Activated CD4-positive, alpha-beta T cell treated with anti-CD3 and anti-CD28 coated beads for 4 hours (primary cell): ENCODE measurements at regions not wholly inside any gene's neighbourhood (a gene's known extent, or its start where the extent isn't known, plus 50 kb on each side); places are given as distances from the start of the nearest gene placed in this dataset.
"Not testable (repeated sequence)": the region's sequence is repeated elsewhere in the genome, so short reads cannot be mapped to it uniquely, and the experiment has no call there.

ENCODE experiments used
- DNase-seq, 2 donors: peaks; one replicate each; pipeline ENCODE4 v3.0.0-alpha.2; 2020

DNA sequence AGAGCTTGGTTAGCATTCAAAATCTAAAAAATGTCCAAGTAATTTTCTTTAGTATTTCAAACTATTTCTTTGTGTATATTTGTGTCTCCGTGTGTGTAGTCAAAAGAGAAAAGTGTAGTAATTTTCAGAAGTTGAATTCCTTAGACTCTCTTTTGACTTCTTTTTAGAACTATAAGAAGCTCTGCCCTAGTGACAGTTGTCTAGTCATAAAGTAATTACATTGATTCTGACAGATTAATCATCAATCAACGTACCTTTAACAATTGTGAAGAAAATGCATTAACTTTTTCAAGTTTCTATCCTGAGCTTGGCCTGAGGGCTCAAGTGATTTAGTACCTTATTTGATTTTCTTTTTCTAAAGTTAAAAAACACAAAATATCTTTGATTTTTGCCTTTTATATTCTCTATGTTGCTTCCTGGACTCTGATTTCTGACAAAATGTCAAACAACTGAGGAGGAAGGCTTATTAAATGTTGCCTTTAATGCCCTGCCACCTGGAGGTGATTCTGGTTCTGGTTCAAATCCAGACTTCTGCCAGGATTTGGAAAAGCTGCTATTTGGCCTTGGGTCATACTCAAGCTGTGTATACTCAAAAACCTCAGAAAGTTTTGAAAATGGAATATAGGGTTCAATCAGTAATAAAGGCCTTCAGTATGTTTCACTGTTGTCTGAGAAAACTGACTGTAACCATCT, 653.6 kb downstream of the NSUN3 start:
- DNase-seq, result no peak

DNA sequence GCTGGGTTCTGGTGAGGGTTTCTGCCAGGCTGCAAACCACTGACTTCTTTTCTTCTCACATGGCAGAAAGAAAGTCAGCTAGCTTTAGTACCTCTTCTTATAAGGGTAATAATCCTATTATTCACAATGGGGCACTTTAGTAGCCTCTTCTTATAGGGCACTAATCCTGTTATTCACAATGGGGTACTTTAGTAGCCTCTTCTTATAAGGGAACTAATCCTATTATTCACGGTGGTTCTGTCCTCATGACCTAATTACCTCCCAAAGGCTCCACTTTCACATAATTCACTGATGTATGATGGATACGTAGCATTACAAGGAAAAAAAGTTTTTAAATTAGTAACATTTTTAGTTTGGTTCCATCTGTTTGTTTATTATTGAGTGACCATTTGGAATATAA, 671.3 kb downstream of the NSUN3 start:
- DNase-seq, result no peak

DNA sequence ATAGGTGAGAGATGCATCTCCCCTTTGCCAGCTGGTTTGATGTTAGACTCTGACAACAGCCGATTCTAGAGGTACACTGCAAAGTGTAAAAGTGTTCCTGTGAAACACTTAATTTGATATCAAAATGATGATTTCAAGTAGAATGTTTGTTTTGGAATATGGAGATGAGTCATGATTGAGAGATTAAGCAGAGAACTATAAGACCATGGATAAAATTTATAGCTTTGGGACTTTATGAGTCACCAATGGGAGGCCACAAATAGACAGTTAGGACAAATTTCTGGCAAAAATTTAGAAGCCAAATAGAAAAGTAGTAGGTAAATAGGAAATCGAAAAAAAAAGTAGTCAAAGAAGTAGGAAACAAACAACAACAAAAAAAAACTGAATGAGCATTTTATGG, 672.5 kb downstream of the NSUN3 start:
- DNase-seq, result no peak

DNA sequence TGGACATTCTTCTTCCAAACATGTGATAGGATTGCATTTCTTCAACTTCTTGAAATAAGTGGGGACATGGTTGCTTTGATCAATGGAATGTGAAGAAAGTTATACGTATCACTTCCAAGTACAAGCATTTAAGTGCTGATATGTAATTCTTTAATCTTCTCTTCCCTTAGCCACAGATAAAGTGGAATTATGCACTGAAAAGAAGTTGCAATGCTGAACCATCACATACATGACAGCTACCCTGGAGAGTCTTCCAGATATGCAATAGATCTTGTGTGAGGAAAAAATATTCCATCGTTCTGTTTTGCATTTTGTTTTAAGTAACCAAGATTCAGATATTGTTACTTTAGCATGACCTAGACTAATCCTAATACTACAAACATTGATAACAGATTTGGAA, 674.3 kb downstream of the NSUN3 start:
- no peak for DNase-seq

DNA sequence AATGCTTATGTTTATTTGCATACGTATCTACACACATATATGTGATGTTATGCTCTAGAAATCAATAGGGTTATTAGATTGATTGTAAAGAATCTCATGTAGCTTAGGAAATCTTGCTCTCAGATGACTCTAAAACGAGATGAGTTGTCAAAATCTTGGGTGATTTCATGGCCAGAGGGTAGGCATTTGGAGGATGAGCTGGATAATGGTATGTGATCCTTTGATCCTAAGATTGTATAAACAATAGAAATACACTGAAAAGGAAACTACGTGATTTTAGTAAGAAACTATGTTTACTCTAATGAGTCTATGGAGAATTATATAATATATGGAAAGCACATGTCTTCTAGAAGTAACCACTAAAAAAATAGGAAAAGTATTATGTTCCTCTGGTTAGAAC, 676.6 kb downstream of the NSUN3 start:
- DNase-seq, result no peak

DNA sequence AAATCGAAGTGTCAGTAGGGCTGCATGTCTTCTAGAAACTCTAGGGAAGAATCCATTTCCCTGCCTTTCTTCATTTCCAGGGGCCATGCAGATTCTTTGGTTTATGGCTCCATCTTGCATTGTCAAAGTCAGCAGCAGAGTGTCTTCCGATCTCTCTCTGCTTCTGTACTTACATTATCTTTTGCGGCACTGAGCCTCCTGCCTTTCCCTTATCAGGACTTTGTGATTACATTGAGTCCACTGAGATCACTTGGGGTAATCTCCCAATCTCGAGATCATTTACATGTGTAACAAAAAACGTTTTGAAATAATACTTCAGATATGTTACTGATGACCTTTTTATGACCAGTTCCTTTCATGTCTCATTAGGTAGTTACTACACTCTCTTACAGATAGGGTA, 695.9 kb downstream of the NSUN3 start:
- no peak for DNase-seq

DNA sequence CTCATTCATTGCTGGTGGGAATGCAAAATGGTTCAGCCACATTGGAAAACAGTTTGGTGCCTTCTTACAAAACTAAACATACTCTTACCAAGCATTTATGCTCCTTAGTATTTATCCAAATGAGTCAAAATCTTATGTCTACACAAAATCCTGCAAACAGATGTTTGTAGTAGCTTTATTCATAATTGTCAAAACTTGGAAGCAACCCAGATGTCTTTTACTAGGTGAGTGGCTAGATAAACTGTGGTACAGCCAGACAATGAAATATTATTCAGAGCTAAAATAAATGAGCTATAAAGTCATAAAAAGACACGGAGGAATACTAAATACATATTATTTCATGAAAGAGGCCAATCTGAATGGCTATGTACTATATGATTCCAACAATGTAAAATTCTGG, 709.5 kb downstream of the NSUN3 start:
- no peak for DNase-seq

DNA sequence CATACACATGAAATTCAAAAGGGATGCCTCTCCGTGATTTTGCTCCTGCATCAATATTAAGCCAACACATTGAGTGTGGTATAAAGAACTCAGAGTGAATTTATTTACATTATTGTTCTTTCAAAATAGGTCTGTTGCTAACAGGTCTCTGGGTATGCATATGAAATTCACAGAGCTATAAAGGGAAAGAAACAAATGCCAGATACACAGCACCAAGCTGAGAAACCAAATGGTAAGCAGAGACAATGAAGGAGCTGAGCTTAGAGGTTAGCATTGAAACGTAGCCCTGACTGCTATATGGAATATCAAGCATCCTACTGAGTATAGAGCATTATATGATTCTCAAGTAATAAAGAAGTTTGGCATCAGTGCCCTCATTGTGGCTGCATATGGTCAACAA, 712.9 kb downstream of the NSUN3 start:
- DNase-seq, result no peak

DNA sequence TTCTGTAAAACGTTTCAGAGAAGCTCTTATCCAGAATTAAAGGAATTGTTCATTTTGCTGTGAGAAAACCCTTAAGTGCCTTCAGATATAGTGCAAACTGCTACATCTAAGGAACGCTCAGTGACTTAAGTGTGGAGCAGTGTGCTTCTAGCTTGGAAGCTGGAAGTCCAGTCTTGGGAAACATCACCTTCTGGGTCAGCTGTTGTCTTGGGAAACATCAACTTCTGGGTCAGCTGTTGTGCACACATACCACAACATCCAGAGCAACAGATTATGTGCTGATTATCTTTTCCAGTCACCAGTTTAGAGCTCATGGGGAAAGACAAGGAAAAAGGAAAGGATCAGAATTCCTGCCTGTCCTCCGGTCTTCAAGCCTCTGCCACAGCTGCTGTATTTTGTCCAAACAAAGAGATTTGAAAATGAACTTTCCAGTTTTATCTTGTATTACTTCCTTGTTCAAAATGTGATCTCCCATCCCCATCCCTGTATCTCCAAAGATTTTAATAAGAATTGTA, 713.6 kb downstream of the NSUN3 start:
- DNase-seq, result no peak

DNA sequence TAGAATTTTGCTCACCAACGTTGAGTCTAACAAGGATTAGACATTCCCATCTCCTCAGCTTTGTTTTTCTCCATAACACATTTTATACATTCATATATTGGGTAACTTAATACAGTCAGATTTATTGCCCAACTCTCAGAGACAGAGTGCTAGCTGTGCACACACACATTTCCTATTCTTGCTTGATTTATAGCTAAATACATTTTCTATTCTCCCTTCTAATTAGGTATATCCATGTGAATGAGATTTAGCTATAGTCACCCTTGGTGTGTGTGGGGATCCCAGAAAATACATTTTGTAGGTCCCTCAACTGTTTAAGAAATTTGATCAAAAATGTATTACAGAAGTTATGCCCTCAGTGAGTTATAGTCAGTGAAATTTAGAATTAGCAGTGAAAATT, 715.4 kb downstream of the NSUN3 start:
- DNase-seq, result no peak

DNA sequence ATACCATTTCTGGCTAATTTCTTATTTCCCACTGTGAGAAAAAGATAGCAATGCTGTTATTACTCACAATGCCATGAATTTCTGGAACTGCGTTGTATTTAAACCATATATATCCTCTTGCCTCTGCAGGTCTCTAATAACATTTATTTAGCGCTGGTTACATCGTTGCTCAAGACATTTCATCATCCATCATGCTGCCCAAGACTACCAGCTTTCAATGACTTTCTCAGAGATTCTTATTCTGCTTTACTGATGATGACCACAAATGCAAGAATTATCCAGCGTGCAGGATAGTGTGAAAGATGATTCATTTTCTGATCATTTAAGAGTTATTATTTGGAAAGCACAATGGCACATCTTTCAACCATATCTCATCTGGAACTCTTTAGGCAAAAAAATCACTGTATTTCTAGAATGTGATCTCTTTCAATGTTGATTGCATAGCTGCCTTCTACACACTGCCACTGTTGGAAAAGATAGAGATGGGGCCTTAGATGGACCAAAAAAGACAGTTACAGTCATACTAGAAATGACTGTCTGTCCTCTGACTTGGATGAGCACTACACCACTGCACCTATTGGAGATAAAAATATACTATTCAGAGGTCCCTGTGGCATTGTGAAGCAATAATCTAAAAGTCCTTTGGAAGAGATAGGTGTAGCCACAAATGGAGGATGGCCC, 716.1 kb downstream of the NSUN3 start:
- DNase-seq, result no peak

DNA sequence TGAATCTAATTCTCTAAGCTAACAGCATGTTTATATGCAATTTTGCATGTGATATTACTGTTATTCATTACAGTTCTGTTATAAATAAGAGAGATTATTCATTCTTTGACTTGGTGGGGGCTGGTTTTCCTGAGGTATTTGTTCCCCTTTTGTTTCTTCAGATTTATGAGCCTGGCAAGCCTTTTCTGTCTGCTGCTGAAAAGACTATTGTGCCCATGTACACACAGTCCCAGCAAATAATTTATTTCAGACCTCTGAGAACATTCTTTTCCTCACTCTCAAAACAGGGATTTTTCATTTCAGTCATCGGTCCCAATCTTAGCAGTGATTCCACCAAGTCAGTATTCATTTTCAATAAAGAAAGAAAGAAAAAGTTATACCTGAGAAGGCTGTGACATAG, 716.8 kb downstream of the NSUN3 start:
- no peak for DNase-seq

DNA sequence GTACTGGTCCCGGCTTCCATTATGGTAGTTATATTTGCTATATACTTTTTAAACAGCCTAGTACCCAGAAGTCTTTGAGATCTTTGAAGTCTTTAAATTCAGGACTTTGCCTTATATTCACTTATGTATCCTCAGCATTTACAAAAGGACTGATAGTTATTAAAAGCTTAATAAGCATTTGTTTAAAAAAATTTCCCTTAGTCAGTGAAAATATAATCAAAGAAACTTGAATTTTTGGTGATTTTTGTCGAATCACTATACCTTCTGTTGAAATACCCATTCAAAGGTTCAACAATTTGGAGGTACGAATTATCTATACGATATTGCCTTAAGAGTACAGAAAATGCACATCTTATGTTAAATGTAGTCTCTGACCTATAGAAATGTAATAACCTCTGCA, 721.4 kb downstream of the NSUN3 start:
- no peak for DNase-seq

DNA sequence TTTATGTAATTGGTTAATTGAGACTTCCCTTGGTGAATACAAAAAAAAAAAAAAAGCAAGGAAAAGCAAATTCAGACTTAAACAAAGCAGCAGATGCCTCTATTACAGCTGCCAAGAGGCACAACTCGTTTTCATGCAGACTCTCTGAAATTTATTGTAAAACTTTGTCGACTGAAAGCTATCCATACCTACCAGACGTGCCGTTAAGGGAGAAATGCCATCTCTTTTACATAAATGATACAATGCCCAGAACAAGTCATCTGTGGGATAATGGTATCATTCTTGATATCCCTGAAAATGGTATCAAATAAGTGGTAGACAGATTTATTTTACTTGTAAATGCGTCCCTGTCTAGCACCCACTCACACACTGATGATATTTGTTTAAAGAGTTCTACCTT, 724.2 kb downstream of the NSUN3 start:
- no peak for DNase-seq

DNA sequence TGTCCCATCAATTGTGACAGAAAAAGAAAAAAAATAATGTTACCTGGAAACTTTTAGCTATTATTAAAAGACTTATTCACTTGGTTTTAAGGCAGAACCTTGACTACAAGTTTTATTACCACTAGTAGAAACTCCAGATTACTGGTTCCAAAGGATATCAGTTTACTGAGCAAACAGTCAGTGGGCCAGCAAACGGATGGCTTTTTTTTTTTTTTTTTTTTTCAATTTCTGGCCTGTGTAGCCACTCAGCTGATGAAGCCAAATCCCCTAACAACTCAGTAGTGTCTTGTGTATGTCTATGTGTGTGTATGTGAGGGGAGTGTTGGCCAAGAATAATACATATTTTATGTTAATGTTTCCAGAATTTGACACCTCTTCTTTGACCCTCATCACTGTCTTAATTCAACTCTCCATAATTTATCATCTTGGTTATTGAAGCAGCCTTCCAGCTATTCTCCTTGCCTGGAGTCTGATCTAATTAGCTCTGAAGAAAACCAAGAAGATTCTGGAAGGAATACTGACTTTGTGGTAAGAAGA, 724.9 kb downstream of the NSUN3 start:
- DNase-seq, result no peak

DNA sequence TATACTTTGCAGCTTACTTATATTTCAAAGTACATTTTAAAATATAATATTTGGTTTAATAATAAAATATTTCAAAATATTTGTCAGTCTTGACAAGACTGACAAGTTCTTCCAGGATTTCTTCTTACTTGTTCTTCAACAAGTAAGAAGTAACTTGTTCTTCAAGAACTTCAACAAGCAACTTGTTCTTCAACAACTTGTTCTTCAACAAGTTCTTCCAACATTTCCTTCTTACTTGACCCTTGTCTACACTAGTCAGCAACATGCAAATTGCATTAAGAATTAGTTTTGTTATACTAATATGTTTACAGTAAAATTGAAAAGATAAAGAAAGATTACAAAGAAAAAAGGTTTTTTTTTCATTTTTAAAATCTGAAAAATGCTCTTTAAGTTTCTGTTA, 731.7 kb downstream of the NSUN3 start:
- DNase-seq, result no peak

DNA sequence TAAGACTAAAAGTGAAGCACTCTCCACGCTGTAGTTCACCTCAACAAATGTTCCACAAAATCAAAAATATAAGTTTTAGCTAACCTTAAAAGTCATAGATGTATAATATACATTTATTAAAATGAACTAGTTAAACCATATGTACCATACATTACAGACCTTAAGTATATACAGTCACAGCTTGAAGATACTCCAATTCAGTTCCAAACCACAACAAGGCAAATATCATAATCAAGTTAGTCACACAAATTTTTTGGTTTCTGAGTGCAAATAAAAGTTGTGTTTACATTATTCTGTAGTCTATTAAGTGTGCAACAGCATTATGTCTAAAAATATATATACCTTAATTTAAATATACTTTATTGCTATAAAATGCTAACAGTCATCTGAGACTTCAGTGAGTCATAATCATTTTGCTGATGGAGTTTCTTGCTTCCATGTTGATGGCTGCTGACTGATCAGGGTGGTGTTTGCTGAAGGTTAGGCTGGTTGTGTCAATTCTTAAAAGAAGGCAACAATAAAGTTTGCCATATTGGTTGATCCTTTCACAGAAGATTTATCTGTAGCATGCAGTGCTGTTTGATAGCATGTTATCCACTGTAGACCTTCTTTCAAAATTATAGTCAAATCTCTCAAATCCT, 736.7 kb downstream of the NSUN3 start:
- DNase-seq, result no peak

DNA sequence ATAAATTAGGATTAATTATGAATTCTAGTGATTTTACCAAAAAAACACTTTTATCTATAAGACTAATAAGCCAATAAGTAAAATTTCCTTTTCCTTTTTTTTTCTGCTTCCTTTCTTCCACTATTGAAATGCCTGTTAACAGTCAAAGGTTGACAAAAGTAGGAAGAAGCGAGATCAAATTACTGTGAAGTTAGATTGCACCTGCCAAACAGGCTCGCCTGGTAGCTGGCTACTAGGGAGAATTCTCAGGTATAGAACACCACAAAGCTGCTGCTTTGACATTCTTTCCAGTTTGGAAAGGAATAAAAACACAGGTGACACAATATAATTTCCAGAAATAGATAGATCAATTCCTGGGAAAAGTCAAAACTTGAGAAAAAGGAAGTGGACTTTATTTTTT, 749.0 kb downstream of the NSUN3 start:
- no peak for DNase-seq

DNA sequence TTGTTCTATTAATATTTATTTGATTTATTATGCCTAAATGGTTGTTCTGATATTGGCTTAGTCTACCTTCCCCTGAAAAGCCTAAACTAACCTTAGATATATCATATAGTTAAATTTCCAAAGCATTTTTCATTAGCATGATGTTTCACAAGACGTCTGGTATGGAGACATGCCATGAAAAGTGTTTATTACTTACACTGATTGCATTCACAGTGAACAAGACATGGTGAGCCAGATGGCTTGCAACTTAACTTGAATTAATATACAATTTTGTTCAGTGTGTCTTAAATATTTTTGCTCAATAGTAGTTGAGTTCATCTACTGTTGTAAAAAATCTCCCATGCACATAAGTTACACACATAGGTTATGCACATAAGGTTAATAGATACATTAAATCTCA, 758.4 kb downstream of the NSUN3 start:
- no peak for DNase-seq

DNA sequence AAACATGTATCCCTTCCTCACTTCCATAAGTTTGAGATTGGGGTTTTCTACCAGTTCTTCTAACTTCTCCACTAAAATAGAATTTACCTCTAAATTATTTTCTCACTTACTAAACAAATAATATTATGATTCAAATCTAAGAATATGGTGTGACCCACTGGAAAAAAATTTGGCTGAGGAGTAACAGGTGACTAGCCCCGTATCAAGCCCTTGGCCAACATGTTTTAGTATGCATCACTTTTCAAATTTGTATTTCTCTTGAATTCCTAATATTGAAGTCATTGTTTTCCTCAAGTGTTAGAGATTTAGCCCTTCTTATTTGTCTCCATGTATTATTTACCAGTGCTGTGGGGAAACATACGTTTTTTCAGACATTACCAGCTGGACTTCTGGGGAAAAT, 759.4 kb downstream of the NSUN3 start:
- DNase-seq, result no peak

DNA sequence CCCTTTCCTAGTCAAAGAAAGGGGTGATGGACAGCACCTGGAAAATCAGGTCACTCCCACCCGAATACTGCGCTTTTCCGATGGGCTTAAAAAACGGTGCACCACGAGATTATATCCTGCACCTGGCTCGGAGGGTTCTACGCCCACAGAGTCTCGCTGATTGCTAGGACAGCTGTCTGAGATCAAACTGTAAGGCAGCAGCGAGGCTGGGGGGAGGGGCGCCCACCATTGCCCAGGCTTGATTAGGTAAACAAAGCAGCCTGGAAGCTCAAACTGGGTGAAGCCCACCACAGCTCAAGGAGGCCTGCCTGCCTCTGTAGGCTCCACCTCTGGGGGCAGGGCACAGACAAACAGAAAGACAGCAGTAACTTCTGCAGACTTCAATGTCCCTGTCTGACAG, 783.4 kb downstream of the NSUN3 start:
- not testable (repeated sequence) for DNase-seq

DNA sequence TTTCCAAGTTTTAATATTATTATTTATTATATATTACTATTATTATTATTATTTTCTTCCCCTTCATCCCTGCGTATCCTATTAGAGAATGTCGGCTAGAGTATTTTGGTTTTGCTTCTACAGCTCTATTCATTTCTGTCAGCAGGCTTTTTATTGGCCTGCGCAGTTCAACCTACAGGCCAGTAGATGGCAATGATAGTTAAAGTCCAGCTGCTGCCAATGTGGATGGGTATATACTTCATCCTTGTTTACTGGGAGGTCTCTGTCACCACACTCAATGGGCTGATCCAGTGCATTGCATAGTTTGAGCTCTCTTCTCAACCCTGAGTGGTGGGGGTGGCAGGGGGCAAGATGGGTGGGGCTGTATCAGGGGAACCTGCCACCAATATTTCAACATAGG, 799.8 kb downstream of the NSUN3 start:
- no peak for DNase-seq

DNA sequence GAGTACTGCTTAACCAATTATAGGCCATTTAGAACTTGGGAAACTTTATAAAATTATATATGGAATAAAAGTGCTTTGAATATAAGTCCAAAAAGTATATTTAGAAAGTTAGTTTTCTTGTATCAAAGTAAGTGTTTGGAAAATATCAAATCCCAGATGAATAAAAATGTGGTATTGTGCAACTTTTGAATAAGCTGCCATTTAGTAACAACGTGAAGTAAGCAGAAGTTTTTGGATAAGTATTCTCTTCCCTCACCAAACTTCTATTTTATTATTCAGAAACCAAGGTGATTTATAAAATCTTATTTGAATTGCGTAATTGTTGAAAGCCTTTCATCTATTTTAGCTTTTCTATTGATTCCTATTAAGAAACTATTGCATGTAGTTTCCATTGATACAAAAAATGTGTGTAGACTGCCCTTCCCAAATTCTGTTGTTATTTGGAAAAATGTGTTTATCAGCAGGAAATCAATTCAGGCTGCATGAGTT, 806.2 kb downstream of the NSUN3 start:
- no peak for DNase-seq

DNA sequence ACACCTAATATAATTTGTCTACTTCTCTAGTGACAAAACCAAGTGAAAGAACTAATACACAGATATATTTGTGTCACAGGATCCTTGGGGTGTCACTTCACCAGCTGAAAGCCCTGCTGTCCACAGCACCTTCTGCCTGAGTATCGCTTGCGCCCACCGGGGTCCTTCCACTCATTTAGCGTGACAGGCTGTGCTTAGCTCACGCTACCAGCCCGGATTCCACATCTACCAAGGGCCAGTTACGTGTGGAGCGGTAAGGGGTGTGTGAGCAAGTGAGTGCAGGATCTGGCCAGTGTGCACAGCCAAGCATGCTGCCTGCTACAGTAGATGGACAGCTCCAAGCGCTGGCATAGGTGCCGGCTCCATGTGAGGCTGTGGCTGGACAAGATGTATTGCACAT, 810.9 kb downstream of the NSUN3 start:
- DNase-seq, result no peak
